GM12801 (cell line): ENCODE measurements at regions not wholly inside any gene's neighbourhood (a gene's known extent, or its start where the extent isn't known, plus 50 kb on each side); places are given as distances from the start of the nearest gene placed in this dataset.

ENCODE experiments used
- CTCF ChIP-seq: IDR thresholded peaks from one replicate; pipeline ENCODE4 v1.5.1; 2011; ENCODE audit warnings: control low read depth; ENCODE audit not compliant: insufficient read length; ENCODE audit errors: extremely low read depth

DNA sequence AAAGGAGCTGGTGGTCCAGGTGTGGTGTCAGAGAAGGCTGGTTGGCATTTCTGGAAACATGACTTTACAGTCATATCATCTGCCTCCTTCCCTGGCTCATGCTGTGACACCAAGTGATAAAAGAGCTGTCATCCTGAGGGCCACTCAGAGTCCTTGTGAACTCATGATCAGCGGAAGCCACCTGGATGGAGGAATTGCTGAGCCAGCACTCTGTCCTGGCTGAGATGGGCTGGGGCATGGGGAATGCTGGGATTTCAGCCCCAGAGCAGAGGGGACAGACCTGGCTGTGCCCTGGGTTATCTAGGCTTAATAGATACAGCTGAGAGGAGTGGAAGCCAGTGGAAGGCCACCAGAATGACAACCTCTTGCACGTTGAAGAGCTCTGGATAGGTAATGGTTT is 214.3 kb downstream of the DHX35 start:
- TF ChIP-seq CTCF: no peak

GRCh38 chr20:39170896-39171463 is 208.8 kb downstream of the DHX35 start:
- no peak for TF ChIP-seq CTCF

GRCh38 chr20:39165099-39165498 is 203.0 kb downstream of the DHX35 start:
- TF ChIP-seq CTCF: no peak

DNA sequence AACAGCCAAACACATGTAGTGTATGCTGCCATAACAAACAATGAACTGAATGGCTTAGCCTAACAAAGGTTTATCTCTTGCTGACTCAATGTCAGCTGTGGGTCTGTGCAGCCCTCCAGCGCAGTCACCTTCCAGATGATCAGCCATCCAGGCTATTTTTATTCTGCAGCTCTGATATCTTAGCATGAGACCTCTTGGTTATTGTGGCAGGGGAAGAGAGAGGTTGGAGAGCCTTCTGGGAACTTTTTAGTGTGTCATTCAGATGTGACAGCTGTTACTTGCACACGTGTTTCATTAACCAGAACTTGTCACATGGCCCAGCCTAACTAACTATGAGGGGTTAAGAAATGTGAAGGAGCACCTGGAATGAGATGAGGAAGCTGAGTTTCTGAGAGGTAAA is 202.5 kb downstream of the DHX35 start:
- TF ChIP-seq CTCF: no peak

- no peak for TF ChIP-seq CTCF
Measured at GRCh38 chr20:39163993-39164392, 201.8 kb downstream of the DHX35 start.

DNA sequence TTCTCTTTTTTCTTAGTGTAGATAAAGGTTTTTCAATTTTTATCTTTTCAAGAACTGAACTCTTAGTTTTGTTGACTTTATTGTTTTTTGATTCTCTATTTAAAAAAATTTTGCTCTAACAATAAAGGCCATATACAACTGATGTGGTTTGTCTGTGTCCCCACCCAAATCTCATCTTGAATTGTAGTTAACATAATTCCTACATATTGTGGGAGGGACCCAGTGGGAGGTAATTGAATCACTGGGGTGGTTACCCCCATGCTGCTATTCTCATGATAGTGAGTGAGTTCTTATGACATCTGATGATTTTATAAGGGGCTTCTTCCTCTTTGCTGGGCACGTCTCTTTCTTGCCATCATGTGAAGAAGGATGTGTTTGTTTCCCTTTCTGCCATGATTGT is 199.8 kb downstream of the DHX35 start:
- no peak for TF ChIP-seq CTCF

GRCh38 chr20:39155971-39156370 is 193.8 kb downstream of the DHX35 start:
- TF ChIP-seq CTCF: no peak

DNA sequence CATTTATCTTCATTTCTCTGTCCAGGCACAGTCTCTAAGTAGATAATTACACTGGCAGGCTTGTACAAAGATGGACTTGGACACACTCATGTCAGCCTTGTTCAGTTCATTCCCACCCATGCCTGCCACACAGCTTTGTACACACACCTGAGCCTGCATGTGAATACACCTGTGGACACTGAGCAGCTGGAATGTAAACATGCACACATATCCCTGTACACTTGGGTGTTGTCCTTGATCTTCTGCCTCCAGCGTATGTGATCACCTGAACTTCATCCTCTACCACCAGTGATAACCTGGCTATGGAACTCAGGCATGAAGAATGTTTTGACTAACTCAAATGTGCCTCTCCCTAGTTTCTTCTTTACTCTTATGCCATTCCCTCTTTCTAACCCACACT is 190.6 kb downstream of the DHX35 start:
- no peak for TF ChIP-seq CTCF
